A673 (cell line): ENCODE measurements at regions not wholly inside any gene's neighbourhood (a gene's known extent, or its start where the extent isn't known, plus 50 kb on each side); places are given as distances from the start of the nearest gene placed in this dataset.

Experiments used
- BruUV-seq: library from RNA; stranded (reverse); fragments of 400-500 nt; replicated peaks from 2 replicates; lab custom pipeline; 2021; lab: Mats Ljungman, UMichigan
- CTCF ChIA-PET: fragments of 300-600 bp; sonication (Branson Sonifier 250); formaldehyde crosslinking; loops from one replicate; lab custom pipeline; 2022; ENCODE audit warnings: antibody characterized with exemption; lab: Charles Lee
- POLR2A ChIA-PET: fragments of 300-600 bp; sonication (Branson Sonifier 250); formaldehyde crosslinking; loops from one replicate; lab custom pipeline; 2022; ENCODE audit warnings: antibody characterized with exemption; ENCODE audit not compliant: low non-redundant PET; lab: Charles Lee
- DNase-seq: peaks from one replicate; pipeline ENCODE4 v3.0.0-alpha.2; 2015; ENCODE audit warnings: low spot score
- H3K27ac ChIP-seq: fragments of 200-600 bp; sonication (generic); 2 replicates; pipeline ENCODE4 v1.5.1; 2016; ENCODE audit warnings: mixed run types, low read depth, mild to moderate bottlenecking, mixed read lengths, antibody characterized with exemption, low read length; ENCODE audit not compliant: poor library complexity, severe bottlenecking
- H3K27me3 ChIP-seq: fragments of 200-600 bp; sonication (generic); replicated peaks from 2 replicates; pipeline ENCODE4 v1.6.1; 2017; ENCODE audit warnings: mixed run types, low read depth, mild to moderate bottlenecking, mixed read lengths, antibody characterized with exemption, low read length; ENCODE audit not compliant: insufficient read depth, poor library complexity
- H3K36me3 ChIP-seq: fragments of 200-600 bp; sonication (generic); 2 replicates; pipeline ENCODE4 v1.6.1; 2016; ENCODE audit warnings: mixed run types, mild to moderate bottlenecking, mixed read lengths, antibody characterized with exemption, low read length; ENCODE audit not compliant: insufficient read depth, poor library complexity, severe bottlenecking
- H3K4me1 ChIP-seq: fragments of 200-600 bp; sonication (generic); 2 replicates; pipeline ENCODE4 v1.6.1; 2017; ENCODE audit warnings: mixed run types, mild to moderate bottlenecking, mixed read lengths, antibody characterized with exemption, low read length; ENCODE audit not compliant: insufficient read depth, poor library complexity, severe bottlenecking
- H3K4me3 ChIP-seq: fragments of 200-600 bp; sonication (generic); 2 replicates; pipeline ENCODE4 v1.5.1; 2016; ENCODE audit warnings: low read depth, mixed run types, mild to moderate bottlenecking, mixed read lengths, low read length; ENCODE audit not compliant: poor library complexity, severe bottlenecking
- H3K9me3 ChIP-seq: fragments of 200-600 bp; sonication (generic); 2 replicates; pipeline ENCODE4 v1.6.1; 2016; ENCODE audit warnings: mixed run types, low read depth, mild to moderate bottlenecking, mixed read lengths, antibody characterized with exemption, low read length; ENCODE audit not compliant: poor library complexity, severe bottlenecking
- EZH2 ChIP-seq: fragments of 200-600 bp; sonication (generic); IDR thresholded peaks from 2 replicates; pipeline ENCODE4 v1.6.1; 2017; ENCODE audit warnings: borderline replicate concordance, low read depth, mild to moderate bottlenecking, mixed read lengths, antibody characterized with exemption, low read length; ENCODE audit not compliant: poor library complexity, severe bottlenecking
- intact Hi-C: fragments of 100-400 bp; cut with micrococcal nuclease; formaldehyde crosslinking; loops from one replicate; pipeline ENCODE4 v1.10.0; 2022; ENCODE audit not compliant: unreplicated experiment
- TF ChIP-seq, protein P1 (sequence below): fragments of 300-800, 200-600 bp; sonication (generic); conservative IDR thresholded peaks from 2 replicates; pipeline ENCODE4 v1.5.1; 2017; ENCODE audit warnings: low read depth, mild to moderate bottlenecking, antibody characterized with exemption, low read length, moderate library complexity, mixed read lengths

DNA sequence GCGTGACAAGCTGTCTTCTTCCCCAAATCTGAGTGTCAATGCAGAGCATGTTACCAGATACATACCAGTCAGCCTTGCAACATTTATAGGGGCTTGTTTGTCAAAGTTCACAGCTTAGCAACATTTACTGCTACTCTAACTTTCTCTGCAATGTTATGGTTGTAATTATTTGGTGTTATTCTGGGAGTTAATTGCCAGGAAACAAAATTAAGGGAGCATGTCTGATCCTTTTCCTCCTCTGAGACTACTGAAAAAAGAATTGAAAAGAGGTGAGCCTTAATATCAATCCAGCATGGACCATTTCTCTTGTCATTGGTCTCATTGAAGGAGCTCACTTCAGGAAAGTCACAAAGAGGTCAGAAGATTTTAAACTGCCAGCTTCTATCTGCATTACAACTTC is 465.6 kb upstream of the LINC00305 start:
- Histone ChIP-seq H3K4me3 (no peak overlapping the region), H3K27ac (no peak overlapping the region), H3K36me3 (no peaks in the 10 kb centered on the region), H3K27me3 (no peaks in the 10 kb centered on the region), H3K9me3 (no peaks in the 10 kb centered on the region), H3K4me1 (no peaks in the 10 kb centered on the region)
- no TSS peak for BruUV-seq
- peak; percentile 18 for DNase-seq
- TF ChIP-seq, protein P1, sequence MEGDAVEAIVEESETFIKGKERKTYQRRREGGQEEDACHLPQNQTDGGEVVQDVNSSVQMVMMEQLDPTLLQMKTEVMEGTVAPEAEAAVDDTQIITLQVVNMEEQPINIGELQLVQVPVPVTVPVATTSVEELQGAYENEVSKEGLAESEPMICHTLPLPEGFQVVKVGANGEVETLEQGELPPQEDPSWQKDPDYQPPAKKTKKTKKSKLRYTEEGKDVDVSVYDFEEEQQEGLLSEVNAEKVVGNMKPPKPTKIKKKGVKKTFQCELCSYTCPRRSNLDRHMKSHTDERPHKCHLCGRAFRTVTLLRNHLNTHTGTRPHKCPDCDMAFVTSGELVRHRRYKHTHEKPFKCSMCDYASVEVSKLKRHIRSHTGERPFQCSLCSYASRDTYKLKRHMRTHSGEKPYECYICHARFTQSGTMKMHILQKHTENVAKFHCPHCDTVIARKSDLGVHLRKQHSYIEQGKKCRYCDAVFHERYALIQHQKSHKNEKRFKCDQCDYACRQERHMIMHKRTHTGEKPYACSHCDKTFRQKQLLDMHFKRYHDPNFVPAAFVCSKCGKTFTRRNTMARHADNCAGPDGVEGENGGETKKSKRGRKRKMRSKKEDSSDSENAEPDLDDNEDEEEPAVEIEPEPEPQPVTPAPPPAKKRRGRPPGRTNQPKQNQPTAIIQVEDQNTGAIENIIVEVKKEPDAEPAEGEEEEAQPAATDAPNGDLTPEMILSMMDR: no peak
- no peak for TF ChIP-seq EZH2
- intact Hi-C loops: no loop called here
- ChIA-PET CTCF (no interaction called here), POLR2A (no interaction called here)

DNA sequence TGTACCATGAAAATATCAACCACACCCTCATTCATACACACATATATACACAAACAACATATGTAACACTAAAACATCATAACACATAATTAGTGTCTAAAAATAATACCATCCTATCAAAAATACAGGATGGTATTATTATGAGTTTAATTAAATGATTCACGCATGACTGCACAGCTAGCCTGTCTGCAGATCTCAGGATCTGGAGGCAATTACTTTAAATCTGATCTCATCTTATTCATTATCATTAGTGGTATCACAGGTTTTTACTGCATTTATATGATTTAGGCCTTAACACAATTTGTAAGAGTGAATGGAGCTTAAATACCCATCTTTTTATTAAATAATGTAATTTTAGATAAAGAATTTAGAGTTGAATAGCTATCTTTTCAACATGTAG is 443.4 kb upstream of the LINC00305 start:
- ChIA-PET POLR2A (no interaction called here), CTCF (no interaction called here)
- Histone ChIP-seq H3K4me3 (no peak overlapping the region), H3K36me3 (no peaks in the 10 kb centered on the region), H3K27me3 (no peaks in the 10 kb centered on the region), H3K4me1 (no peaks in the 10 kb centered on the region), H3K27ac (no peak overlapping the region), H3K9me3 (no peaks in the 10 kb centered on the region)
- BruUV-seq: no TSS peak
- TF ChIP-seq EZH2: no peak
- TF ChIP-seq, protein P1: no peak
- DNase-seq: no peak
- intact Hi-C loops: no loop called here

DNA sequence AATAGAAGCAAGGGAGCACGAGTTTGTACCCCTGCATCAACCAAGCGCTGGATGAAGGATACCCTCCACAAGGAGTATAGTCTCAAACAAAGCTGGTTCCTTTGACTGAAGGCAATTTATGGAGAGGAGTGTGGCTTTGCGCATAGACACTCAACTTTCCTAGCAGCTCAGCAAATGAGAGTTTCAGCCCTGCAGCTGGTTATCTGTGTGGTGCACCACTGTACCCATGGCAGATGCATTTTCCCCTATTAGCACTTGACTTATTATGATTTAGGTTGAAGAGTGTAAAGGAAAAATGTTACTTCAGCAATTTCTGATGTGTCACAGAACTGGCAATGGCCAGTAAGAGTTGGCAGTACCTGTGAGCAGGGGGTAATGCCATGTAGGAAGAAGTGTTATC is 440.1 kb upstream of the LINC00305 start:
- no peaks in the 10 kb centered on the region for H3K4me1 ChIP-seq
- CTCF ChIA-PET: no interaction called here
- H3K9me3 ChIP-seq: no peaks in the 10 kb centered on the region
- POLR2A ChIA-PET: no interaction called here
- no peaks in the 10 kb centered on the region for H3K36me3 ChIP-seq
- no TSS peak for BruUV-seq
- no peaks in the 10 kb centered on the region for H3K27me3 ChIP-seq
- intact Hi-C loops: no loop called here
- H3K27ac ChIP-seq: no peak overlapping the region
- H3K4me3 ChIP-seq: no peak overlapping the region
- no peak for TF ChIP-seq EZH2
- TF ChIP-seq, protein P1: no peak
- DNase-seq: no peak
